ENCODE measurements at regions not wholly inside any gene's neighbourhood (a gene's known extent, or its start where the extent isn't known, plus 50 kb on each side); places are given as distances from the start of the nearest gene placed in this dataset.

GRCh38 chr3:187939891-187940290 is 194.6 kb upstream of the BCL6 start:
- CTCF ChIA-PET = no interaction called here
- Mint-ChIP-seq H3K4me3 (ENCODE audit: unreplicated experiment) (no peak overlapping the region), H3K9me3 (ENCODE audit: unreplicated experiment) (no peaks in the 10 kb centered on the region), H3K27ac (ENCODE audit: unreplicated experiment) (no peak overlapping the region), H3K27me3 (ENCODE audit: insufficient read depth, unreplicated experiment) (no peaks in the 10 kb centered on the region), H3K4me1 (ENCODE audit: low read depth, unreplicated experiment) (no peaks in the 10 kb centered on the region), H3K36me3 (ENCODE audit: insufficient read depth, unreplicated experiment) (no peaks in the 10 kb centered on the region)
- peaks cover 21% of the 10 kb centered on the region for H3K4me1 ChIP-seq
- intact Hi-C loops (cut with micrococcal nuclease; ENCODE audit: unreplicated experiment) = loop anchor here (5.0 kb wide), 1 partner anchor 807 kb away; no protein-coding TSS in a partner anchor
- no peak overlapping the region for H3K4me3 ChIP-seq (ENCODE audit: low read depth, low read length)
- no TSS peak for BruUV-seq (replicated peaks)
- no peaks in the 10 kb centered on the region for H3K9me3 ChIP-seq
- POLR2A ChIA-PET = no interaction called here
- no peak for TF ChIP-seq CTCF (IDR thresholded peaks at IDR 0.05; ENCODE audit: insufficient read depth in 1 of 2, low read depth in 1 of 2, low read length in 1 of 2, severe bottlenecking in 1 of 2, unreplicated experiment in 1 of 2)
- H3K36me3 ChIP-seq (ENCODE audit: control insufficient read depth, insufficient read depth, low read length) = no peaks in the 10 kb centered on the region
- H3K27me3 ChIP-seq (replicated peaks; ENCODE audit: control insufficient read depth, insufficient read depth, low read length) = no peaks in the 10 kb centered on the region
- DNase-seq = no peak

- no peak overlapping the region for H3K4me3 Mint-ChIP-seq (ENCODE audit: unreplicated experiment)
- ChIA-PET POLR2A (interaction anchor here (0.6 kb wide), 1 partner anchor 73 kb away, joined by 3 read pairs; no protein-coding TSS in a partner anchor), CTCF (no interaction called here)
- H3K36me3 Mint-ChIP-seq (ENCODE audit: insufficient read depth, unreplicated experiment) = no peaks in the 10 kb centered on the region
- intact Hi-C loops (cut with micrococcal nuclease; ENCODE audit: unreplicated experiment) = loop anchor here (5.0 kb wide), 1 partner anchor 806 kb away; no protein-coding TSS in a partner anchor
- no peak for TF ChIP-seq CTCF (IDR thresholded peaks at IDR 0.05; ENCODE audit: insufficient read depth in 1 of 2, low read depth in 1 of 2, low read length in 1 of 2, severe bottlenecking in 1 of 2, unreplicated experiment in 1 of 2)
- DNase-seq = no peak
- Histone ChIP-seq H3K27me3 (replicated peaks; ENCODE audit: control insufficient read depth, insufficient read depth, low read length) (no peaks in the 10 kb centered on the region), H3K36me3 (ENCODE audit: control insufficient read depth, insufficient read depth, low read length) (no peaks in the 10 kb centered on the region), H3K4me1 (peaks cover 21% of the 10 kb centered on the region), H3K4me3 (ENCODE audit: low read depth, low read length) (no peak overlapping the region), H3K9me3 (no peaks in the 10 kb centered on the region)
- H3K9me3 Mint-ChIP-seq (ENCODE audit: unreplicated experiment) = no peaks in the 10 kb centered on the region
- BruUV-seq (replicated peaks) = no TSS peak
- H3K4me1 Mint-ChIP-seq (ENCODE audit: low read depth, unreplicated experiment) = peaks cover 2% of the 10 kb centered on the region
- H3K27ac Mint-ChIP-seq (ENCODE audit: unreplicated experiment) = no peak overlapping the region
- H3K27me3 Mint-ChIP-seq (ENCODE audit: insufficient read depth, unreplicated experiment) = no peaks in the 10 kb centered on the region
Measured at GRCh38 chr3:187941135-187941847, 196.0 kb upstream of the BCL6 start.

- POLR2A ChIA-PET = interaction anchor here (0.6 kb wide), 1 partner anchor 72 kb away, joined by 3 read pairs; no protein-coding TSS in a partner anchor
- Histone ChIP-seq H3K4me3 (ENCODE audit: low read depth, low read length) (no peak overlapping the region), H3K27me3 (replicated peaks; ENCODE audit: control insufficient read depth, insufficient read depth, low read length) (no peaks in the 10 kb centered on the region), H3K36me3 (ENCODE audit: control insufficient read depth, insufficient read depth, low read length) (no peaks in the 10 kb centered on the region), H3K9me3 (no peaks in the 10 kb centered on the region), H3K4me1 (peaks cover 21% of the 10 kb centered on the region)
- H3K27ac Mint-ChIP-seq (ENCODE audit: unreplicated experiment) = no peak overlapping the region
- BruUV-seq (replicated peaks) = no TSS peak
- H3K4me1 Mint-ChIP-seq (ENCODE audit: low read depth, unreplicated experiment) = peaks cover 7% of the 10 kb centered on the region
- intact Hi-C loops (cut with micrococcal nuclease; ENCODE audit: unreplicated experiment) = loop anchor here (5.0 kb wide), 1 partner anchor 805 kb away; no protein-coding TSS in a partner anchor
- no peak for TF ChIP-seq CTCF (IDR thresholded peaks at IDR 0.05; ENCODE audit: insufficient read depth in 1 of 2, low read depth in 1 of 2, low read length in 1 of 2, severe bottlenecking in 1 of 2, unreplicated experiment in 1 of 2)
- H3K9me3 Mint-ChIP-seq (ENCODE audit: unreplicated experiment) = no peaks in the 10 kb centered on the region
- no peaks in the 10 kb centered on the region for H3K27me3 Mint-ChIP-seq (ENCODE audit: insufficient read depth, unreplicated experiment)
- no peak overlapping the region for H3K4me3 Mint-ChIP-seq (ENCODE audit: unreplicated experiment)
- no peak for DNase-seq
- H3K36me3 Mint-ChIP-seq (ENCODE audit: insufficient read depth, unreplicated experiment) = no peaks in the 10 kb centered on the region
- CTCF ChIA-PET = no interaction called here
Measured at GRCh38 chr3:187941848-187942194, 196.6 kb upstream of the BCL6 start.

Measured in Caco-2 (cell line).